ENCODE measurements at regions not wholly inside any gene's neighbourhood (a gene's known extent, or its start where the extent isn't known, plus 50 kb on each side); places are given as distances from the start of the nearest gene placed in this dataset.

GRCh38 chr1:201741763-201742342, 87.1 kb upstream of the IPO9 start:
- TF ChIP-seq CTCF (IDR thresholded peaks at IDR 0.05): no peak
- TF ChIP-seq POLR2A (IDR thresholded peaks at IDR 0.05): no peak
